HepG2 (cell line): ENCODE measurements at regions not wholly inside any gene's neighbourhood (a gene's known extent, or its start where the extent isn't known, plus 50 kb on each side); places are given as distances from the start of the nearest gene placed in this dataset.

ENCODE experiments used
- YY1 ChIP-seq: IDR thresholded peaks from 2 replicates; pipeline ENCODE4 v1.6.1; 2011; ENCODE audit warnings: low read length, low read depth, moderate library complexity, mild to moderate bottlenecking; ENCODE audit not compliant: insufficient read depth, insufficient replicate concordance
- ZNF607 ChIP-seq: sonication (generic); formaldehyde crosslinking; IDR thresholded peaks from 2 replicates; pipeline ENCODE4 v1.5.1; 2020; ENCODE audit warnings: missing genetic modification reagents, mild to moderate bottlenecking, borderline replicate concordance

DNA sequence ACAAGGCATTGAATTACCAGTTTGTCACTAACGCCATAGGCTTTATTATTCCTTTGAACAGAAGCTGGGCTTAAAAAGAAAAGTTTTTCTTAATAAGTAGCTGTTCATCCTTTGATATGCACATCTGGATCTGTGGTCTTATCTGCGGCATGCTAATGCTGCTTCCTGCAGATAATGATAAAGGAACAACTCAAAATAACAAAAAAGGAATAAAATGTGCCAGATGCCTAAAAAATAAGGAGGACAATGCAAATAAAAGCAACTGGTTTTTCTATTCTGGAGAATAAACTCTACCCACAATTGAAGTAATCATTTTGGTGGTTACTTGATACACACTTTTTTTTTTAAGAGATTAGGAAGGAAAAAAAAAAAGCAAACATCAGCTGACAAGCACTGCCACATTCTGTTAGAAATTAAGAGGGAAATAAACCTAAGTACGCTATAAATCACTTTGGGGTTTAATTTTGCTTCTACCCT is 156.8 kb upstream of the SALL4 start:
- no peak for TF ChIP-seq YY1
- TF ChIP-seq ZNF607 (CRISPR knock-in tag), result no peak
